Mammary epithelial cell (primary cell): ENCODE measurements at regions not wholly inside any gene's neighbourhood (a gene's known extent, or its start where the extent isn't known, plus 50 kb on each side); places are given as distances from the start of the nearest gene placed in this dataset.

Source experiments
- CTCF ChIP-seq, 2 donors: IDR thresholded peaks in 1 of 2; conservative IDR thresholded peaks in 1 of 2; 2 replicates each; pipeline ENCODE4 v1.5.1; 2011 to 2012; ENCODE audit warnings: inconsistent platforms in 2 of 2, low read length in 2 of 2, mild to moderate bottlenecking in 2 of 2, control low read depth in 1 of 2, low read depth in 1 of 2; ENCODE audit not compliant: insufficient read depth in 1 of 2; ENCODE audit errors: extremely low read depth in 1 of 2
- EZH2 ChIP-seq: IDR thresholded peaks from 2 replicates; pipeline ENCODE4 v1.6.1; 2012; ENCODE audit warnings: low read length, inconsistent platforms, borderline replicate concordance

- TF ChIP-seq CTCF (conservative IDR thresholded peaks at IDR 0.05 in 1 of 2, IDR thresholded peaks at IDR 0.05 in 1 of 2; ENCODE audit: extremely low read depth in 1 of 2, insufficient read depth in 1 of 2, low read depth in 1 of 2, low read length in 2 of 2) (no peak), EZH2 (no peak)
Measured at GRCh38 chrX:124651031-124651430, 304.7 kb downstream of the SH2D1A start.
